ENCODE measurements at regions not wholly inside any gene's neighbourhood (a gene's known extent, or its start where the extent isn't known, plus 50 kb on each side); places are given as distances from the start of the nearest gene placed in this dataset.

DNA sequence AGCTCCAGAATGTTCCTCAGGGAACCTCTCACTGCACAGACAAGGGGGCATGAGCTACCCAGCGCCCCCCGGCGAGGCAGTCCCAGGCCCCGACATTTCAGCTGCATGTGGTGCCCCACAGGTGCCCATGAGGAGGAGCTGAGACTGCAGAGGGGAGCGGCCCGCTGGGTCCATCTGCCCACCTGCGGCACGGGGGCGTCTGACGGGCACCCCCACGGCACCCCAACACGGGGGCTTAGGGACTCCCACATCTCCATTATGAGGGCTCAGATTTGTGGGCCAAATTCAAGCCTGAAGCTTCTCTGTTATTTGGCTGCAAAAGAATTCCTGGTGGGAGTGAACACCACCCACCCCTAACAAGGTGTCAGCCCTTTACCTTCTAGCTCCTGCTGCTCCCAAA, 258.4 kb downstream of the UACA start:
- TF ChIP-seq, protein P1, sequence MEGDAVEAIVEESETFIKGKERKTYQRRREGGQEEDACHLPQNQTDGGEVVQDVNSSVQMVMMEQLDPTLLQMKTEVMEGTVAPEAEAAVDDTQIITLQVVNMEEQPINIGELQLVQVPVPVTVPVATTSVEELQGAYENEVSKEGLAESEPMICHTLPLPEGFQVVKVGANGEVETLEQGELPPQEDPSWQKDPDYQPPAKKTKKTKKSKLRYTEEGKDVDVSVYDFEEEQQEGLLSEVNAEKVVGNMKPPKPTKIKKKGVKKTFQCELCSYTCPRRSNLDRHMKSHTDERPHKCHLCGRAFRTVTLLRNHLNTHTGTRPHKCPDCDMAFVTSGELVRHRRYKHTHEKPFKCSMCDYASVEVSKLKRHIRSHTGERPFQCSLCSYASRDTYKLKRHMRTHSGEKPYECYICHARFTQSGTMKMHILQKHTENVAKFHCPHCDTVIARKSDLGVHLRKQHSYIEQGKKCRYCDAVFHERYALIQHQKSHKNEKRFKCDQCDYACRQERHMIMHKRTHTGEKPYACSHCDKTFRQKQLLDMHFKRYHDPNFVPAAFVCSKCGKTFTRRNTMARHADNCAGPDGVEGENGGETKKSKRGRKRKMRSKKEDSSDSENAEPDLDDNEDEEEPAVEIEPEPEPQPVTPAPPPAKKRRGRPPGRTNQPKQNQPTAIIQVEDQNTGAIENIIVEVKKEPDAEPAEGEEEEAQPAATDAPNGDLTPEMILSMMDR (IDR thresholded peaks at IDR 0.05): no peak
- no peak for TF ChIP-seq POLR2AphosphoS5 (IDR thresholded peaks at IDR 0.05)
- no peak for TF ChIP-seq POLR2A (IDR thresholded peaks at IDR 0.05)
- TF ChIP-seq EP300 (IDR thresholded peaks at IDR 0.05): no peak

Data from stomach (tissue), 4 donors.